ENCODE measurements at regions not wholly inside any gene's neighbourhood (a gene's known extent, or its start where the extent isn't known, plus 50 kb on each side); places are given as distances from the start of the nearest gene placed in this dataset.

DNA sequence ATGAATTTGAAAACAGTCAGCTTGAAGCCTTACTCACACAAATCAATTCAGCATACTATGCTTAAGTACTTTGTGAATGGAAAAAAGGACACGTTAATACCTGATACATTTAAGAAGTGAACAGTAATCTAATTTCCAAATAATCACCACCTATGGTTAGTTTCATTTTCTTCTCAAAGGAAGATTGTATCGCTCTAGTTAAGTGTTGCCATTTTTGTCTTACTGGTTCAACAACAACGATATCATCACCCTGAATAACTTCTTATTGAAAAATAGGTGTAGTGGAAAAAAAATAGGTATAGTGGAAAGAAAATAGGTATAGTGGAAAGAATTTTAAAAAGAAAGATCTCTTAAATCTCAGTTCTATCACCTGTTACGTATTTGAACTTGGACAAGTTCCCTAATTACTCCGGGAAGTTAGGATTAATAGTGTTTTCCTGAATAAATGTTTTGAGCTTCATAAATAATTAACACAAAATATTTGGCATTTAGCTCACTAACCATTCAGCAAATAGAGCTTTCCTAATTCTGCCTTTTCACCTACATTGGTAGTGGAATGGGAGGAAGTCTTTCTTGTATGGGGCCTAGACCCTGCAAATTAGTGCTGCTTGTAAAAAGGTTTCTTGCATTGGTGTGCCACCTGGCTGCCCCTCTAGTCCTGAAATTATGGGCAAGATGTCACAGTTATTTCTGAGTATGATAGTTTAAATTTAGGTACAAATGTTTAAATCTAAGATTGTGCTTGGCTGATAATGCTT lies 502.6 kb upstream of the NMUR2 start:
- H3K4me3 Mint-ChIP-seq = no peak overlapping the region
- no peaks in the 10 kb centered on the region for H3K27me3 Mint-ChIP-seq
- no peaks in the 10 kb centered on the region for H3K36me3 Mint-ChIP-seq
- no peak overlapping the region for H3K27ac Mint-ChIP-seq
- peaks cover 8% of the 10 kb centered on the region for H3K9me3 Mint-ChIP-seq
- no peaks in the 10 kb centered on the region for H3K4me1 Mint-ChIP-seq

GRCh38 chr5:152912924-152913323 lies 507.8 kb upstream of the NMUR2 start:
- H3K9me3 Mint-ChIP-seq = peaks cover 9% of the 10 kb centered on the region
- no peak overlapping the region for H3K27ac Mint-ChIP-seq
- no peaks in the 10 kb centered on the region for H3K4me1 Mint-ChIP-seq
- no peaks in the 10 kb centered on the region for H3K36me3 Mint-ChIP-seq
- H3K4me3 Mint-ChIP-seq = no peak overlapping the region
- H3K27me3 Mint-ChIP-seq = no peaks in the 10 kb centered on the region

DNA sequence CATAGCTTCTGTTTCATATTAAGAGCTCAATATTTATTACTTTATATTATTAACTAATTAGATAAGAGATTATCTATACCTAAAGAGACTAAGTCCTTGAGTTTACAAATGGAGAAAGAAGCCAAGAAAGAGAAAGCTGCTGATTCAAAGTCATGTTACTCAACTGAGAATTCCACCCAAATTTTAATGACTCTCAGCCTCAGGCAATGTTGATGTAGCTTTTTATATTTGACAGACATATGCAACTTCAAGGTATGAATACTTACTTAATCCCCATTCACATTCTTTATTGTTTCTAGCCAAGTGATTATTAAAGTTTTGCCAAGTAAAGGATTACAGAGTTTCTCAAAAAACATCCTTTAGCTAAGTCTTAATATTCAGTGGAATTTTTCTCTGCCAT lies 527.5 kb upstream of the NMUR2 start:
- Mint-ChIP-seq H3K36me3 (no peaks in the 10 kb centered on the region), H3K9me3 (peaks cover 1% of the 10 kb centered on the region), H3K27ac (no peak overlapping the region), H3K4me3 (no peak overlapping the region), H3K4me1 (no peaks in the 10 kb centered on the region), H3K27me3 (no peaks in the 10 kb centered on the region)

DNA sequence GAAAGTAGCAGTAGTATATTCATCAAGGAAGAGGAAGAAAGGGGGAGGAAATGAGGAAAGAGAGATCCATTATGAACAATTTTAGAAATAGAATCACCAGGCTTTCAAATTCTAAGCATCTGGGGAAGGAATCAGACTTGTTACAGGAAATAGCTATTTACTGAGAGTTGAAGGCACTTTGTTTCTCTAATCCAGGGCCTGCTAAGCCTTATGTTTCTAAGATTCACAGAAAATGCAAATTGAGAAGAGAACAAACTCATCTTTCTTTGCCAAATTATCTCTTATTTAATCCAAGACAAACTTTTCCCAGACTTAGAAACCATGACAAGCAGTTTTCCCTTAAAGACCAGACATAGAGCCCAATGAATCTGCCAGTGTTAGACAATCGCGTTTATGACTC lies 528.0 kb upstream of the NMUR2 start:
- no peak overlapping the region for H3K4me3 Mint-ChIP-seq
- no peak overlapping the region for H3K27ac Mint-ChIP-seq
- H3K36me3 Mint-ChIP-seq = no peaks in the 10 kb centered on the region
- H3K27me3 Mint-ChIP-seq = no peaks in the 10 kb centered on the region
- no peaks in the 10 kb centered on the region for H3K4me1 Mint-ChIP-seq
- peaks cover 6% of the 10 kb centered on the region for H3K9me3 Mint-ChIP-seq

DNA sequence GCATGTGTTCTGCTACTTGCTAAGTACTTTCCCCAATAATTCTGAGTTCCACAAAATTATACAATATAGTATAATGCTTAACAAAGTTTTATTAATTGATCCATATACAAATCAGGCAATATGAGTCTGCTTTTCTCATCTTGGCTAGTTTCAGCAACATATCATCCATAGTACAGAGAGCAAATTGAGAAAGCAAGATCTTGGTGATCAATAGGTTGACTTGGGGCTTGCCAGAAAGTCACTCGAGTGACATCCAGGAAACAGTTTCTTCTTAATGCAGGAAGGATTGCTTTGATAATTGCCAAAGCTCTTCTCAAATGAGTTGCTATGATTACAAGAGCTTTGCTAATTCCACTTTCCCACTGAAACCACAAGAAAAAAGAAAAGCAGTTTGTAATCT lies 533.6 kb upstream of the NMUR2 start:
- Mint-ChIP-seq H3K27ac (no peak overlapping the region), H3K36me3 (no peaks in the 10 kb centered on the region), H3K4me1 (no peaks in the 10 kb centered on the region), H3K4me3 (no peak overlapping the region), H3K27me3 (no peaks in the 10 kb centered on the region), H3K9me3 (peaks cover 10% of the 10 kb centered on the region)

DNA sequence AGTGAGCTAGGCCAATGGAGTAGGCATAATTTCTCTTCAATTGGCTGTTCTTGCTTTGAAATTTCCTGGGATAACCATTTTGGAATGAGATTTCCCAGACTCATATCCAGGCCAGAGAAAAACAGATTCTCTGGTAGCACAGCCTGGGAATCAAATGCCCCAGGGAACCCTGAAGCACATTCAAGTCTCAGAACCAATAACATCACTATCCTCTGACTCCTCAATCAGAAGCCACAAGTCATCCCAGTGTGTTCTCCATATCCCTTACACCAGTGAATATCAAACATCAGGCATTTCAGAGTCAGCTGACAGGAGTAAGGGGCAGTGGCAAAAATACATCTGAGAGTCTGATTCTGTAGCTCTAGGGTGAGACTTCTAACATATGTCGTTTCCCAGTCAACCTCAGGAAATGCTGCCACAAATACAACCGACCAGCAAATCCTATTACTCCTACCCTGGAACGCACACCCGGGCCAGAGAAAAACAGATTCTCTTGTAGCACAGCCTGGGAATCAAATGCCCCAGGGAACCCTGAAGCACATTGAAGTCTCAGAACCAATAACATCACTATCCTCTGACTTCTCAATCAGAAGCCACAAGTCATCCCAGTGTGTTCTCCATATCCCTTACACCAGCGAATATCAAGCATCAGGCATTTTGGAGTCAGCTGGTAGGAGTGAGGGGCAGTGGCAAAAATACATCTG lies 537.7 kb upstream of the NMUR2 start:
- Mint-ChIP-seq H3K27me3 (no peaks in the 10 kb centered on the region), H3K4me3 (no peak overlapping the region), H3K27ac (no peak overlapping the region), H3K9me3 (peaks cover 7% of the 10 kb centered on the region), H3K4me1 (no peaks in the 10 kb centered on the region), H3K36me3 (no peaks in the 10 kb centered on the region)

DNA sequence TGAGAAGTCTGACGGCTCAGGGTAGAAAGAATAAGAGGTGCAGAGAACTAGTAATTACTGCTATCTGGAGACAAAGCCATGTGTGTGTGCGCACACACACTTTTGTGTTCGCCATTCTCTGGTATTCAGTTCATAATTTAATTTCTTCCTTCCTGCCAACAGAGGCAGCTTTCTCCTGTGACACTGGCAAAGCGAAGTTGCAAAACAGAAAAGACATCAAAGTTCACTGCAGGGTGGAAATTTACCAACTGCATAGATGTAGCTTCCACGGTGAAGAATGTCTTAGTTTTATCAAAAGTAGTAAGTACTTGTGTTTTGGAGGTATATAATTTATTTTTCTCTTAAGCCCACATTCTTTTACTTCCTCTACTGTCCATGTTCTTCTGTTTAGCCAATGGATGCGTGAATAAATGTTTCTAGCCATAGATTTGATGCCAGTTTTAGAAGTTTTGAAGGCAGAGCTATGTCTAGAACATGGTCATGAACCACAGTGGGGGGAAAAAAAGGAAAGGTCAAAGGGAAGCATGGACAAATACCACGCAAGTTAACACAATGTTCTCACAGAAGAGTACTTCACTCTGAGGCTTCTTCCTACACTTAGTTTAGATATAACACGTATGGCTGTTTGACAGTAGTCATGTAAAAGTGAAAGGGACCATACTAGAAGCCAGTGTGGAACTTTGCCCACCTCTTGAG lies 536.5 kb upstream of the GRIA1 start:
- no peaks in the 10 kb centered on the region for H3K36me3 Mint-ChIP-seq
- H3K4me1 Mint-ChIP-seq = no peaks in the 10 kb centered on the region
- H3K27me3 Mint-ChIP-seq = no peaks in the 10 kb centered on the region
- H3K27ac Mint-ChIP-seq = no peak overlapping the region
- H3K9me3 Mint-ChIP-seq = peaks cover 5% of the 10 kb centered on the region
- no peak overlapping the region for H3K4me3 Mint-ChIP-seq

DNA sequence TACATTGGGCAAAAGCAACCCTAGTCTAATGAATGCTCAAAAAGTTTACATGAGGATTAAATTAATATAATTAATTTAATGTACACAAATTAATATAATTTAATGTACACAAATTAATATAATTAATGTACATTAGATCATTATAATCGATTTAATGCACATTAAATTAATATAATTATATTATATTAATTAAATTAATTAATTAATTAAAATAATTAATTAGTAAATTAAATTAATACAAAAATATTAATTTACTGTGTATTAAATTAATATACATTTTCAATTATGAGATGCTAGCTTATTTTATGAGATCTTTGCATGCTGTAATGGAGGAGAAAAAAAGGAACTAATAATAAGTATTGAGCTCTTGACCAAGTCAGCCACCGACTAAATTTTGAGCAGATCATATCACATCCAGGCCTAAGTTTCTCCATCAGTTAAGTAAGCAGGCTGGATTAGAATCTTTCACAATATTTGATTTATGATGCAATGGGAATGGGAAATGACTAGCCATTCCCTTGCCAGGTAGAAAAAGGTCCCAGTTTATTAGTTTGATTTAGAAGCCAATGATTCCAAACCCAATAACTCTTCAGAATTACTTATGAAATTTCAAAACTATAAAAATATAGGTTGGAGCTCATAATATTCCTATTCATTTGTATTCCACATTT lies 533.4 kb upstream of the GRIA1 start:
- Mint-ChIP-seq H3K9me3 (peaks cover 5% of the 10 kb centered on the region), H3K36me3 (no peaks in the 10 kb centered on the region), H3K4me1 (no peaks in the 10 kb centered on the region), H3K27ac (no peak overlapping the region), H3K4me3 (no peak overlapping the region), H3K27me3 (no peaks in the 10 kb centered on the region)

GRCh38 chr5:152978141-152978835 lies 512.2 kb upstream of the GRIA1 start:
- Mint-ChIP-seq H3K4me3 (no peak overlapping the region), H3K4me1 (no peaks in the 10 kb centered on the region)

GRCh38 chr5:152987131-152987530 lies 503.3 kb upstream of the GRIA1 start:
- H3K9me3 Mint-ChIP-seq = peaks cover 4% of the 10 kb centered on the region
- no peak overlapping the region for H3K27ac Mint-ChIP-seq
- H3K27me3 Mint-ChIP-seq = no peaks in the 10 kb centered on the region
- no peak overlapping the region for H3K4me3 Mint-ChIP-seq
- H3K4me1 Mint-ChIP-seq = no peaks in the 10 kb centered on the region
- no peaks in the 10 kb centered on the region for H3K36me3 Mint-ChIP-seq

More at GRCh38 chr5:152978141-152978835, 512.2 kb upstream of the GRIA1 start:
- no peaks in the 10 kb centered on the region for H3K27me3 Mint-ChIP-seq
- no peak overlapping the region for H3K27ac Mint-ChIP-seq
- H3K9me3 Mint-ChIP-seq = peaks cover 10% of the 10 kb centered on the region
- H3K36me3 Mint-ChIP-seq = no peaks in the 10 kb centered on the region

DNA sequence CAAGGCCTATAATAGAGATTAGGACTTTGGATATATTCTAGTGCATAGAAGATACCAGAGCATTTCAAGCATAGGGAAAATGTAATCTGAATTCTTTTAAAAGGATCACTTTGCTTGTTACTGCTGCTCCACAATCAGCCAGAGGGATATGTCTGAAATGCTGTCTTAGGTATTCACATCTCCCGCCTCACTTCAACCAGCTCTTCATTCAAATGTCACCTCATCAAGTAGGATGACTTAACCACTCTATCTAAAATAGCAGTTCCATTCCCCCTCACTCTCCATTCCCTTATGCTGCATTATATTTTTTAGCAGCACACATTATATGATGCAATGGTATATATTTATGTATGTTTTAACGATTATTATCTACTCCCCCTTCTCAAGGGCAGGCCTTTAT lies 500.3 kb upstream of the GRIA1 start:
- Mint-ChIP-seq H3K4me1 (no peaks in the 10 kb centered on the region), H3K4me3 (no peak overlapping the region), H3K9me3 (peaks cover 4% of the 10 kb centered on the region), H3K27ac (no peak overlapping the region), H3K27me3 (no peaks in the 10 kb centered on the region), H3K36me3 (no peaks in the 10 kb centered on the region)

DNA sequence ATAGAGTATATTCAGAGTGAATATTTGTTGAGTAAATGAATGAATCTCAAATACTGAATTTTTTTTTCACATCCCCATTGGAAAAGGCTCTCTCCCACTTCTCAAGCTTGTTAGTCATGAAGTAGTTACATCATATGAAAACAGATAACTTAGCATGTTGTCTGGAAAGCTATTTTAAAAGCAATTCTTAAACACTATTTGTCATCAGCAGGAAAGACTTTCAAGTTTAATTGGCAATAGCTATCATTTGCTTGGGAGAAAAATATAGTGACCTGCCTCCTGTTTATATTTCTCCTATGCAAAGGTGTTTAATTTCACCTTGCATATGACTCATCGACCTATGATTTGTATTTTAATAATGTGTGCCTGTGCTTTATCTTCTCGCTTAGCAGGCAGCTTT lies 499.8 kb upstream of the GRIA1 start:
- no peak overlapping the region for H3K27ac Mint-ChIP-seq
- no peak overlapping the region for H3K4me3 Mint-ChIP-seq
- H3K9me3 Mint-ChIP-seq = peaks cover 4% of the 10 kb centered on the region
- no peaks in the 10 kb centered on the region for H3K36me3 Mint-ChIP-seq
- H3K4me1 Mint-ChIP-seq = no peaks in the 10 kb centered on the region
- H3K27me3 Mint-ChIP-seq = no peaks in the 10 kb centered on the region

- Mint-ChIP-seq H3K36me3 (no peaks in the 10 kb centered on the region), H3K27ac (no peak overlapping the region), H3K27me3 (no peaks in the 10 kb centered on the region), H3K9me3 (no peaks in the 10 kb centered on the region), H3K4me1 (no peaks in the 10 kb centered on the region), H3K4me3 (no peak overlapping the region)
These were observed 496.3 kb upstream of the GRIA1 start for GRCh38 chr5:152994033-152994680.

DNA sequence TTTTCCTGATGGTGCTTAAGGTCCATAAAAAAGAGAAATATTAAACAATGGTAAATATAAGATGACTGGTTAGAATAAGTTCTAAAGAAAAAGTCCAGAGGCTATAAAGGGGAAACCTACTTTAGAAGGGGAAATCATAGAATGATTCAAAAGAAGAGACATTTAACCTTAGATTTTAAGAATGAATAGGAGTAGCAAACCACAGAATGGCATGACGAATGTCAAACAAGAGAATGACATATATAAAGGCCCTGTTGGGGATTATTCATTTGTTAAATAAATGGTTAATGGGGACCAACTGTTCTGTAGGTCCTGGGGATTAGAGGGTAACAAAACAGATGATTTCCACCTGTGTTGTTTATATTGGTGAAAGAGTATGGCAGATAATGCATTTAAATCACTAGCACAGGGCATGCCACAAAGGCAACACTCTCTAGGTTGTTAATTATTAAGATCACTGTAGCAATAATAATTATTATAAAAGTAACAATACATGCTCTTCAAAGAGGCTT lies 495.2 kb upstream of the GRIA1 start:
- Mint-ChIP-seq H3K4me3 (no peak overlapping the region), H3K36me3 (no peaks in the 10 kb centered on the region), H3K27me3 (no peaks in the 10 kb centered on the region), H3K4me1 (no peaks in the 10 kb centered on the region), H3K9me3 (no peaks in the 10 kb centered on the region), H3K27ac (no peak overlapping the region)

GRCh38 chr5:153005711-153006110 lies 484.8 kb upstream of the GRIA1 start:
- no peaks in the 10 kb centered on the region for H3K4me1 Mint-ChIP-seq
- H3K27me3 Mint-ChIP-seq = no peaks in the 10 kb centered on the region
- no peak overlapping the region for H3K27ac Mint-ChIP-seq
- no peak overlapping the region for H3K4me3 Mint-ChIP-seq
- H3K36me3 Mint-ChIP-seq = no peaks in the 10 kb centered on the region
- H3K9me3 Mint-ChIP-seq = peaks cover 11% of the 10 kb centered on the region
